HG03432 (cell line): ENCODE measurements at regions not wholly inside any gene's neighbourhood (a gene's known extent, or its start where the extent isn't known, plus 50 kb on each side); places are given as distances from the start of the nearest gene placed in this dataset.
"Not testable (repeated sequence)": the region's sequence is repeated elsewhere in the genome, so short reads cannot be mapped to it uniquely, and the experiment has no call there.

Experiments
- ATAC-seq: cut with Tn5 transposase; IDR thresholded peaks from one replicate; pipeline ENCODE4 v1.9.1; 2021; ENCODE audit warnings: mild to moderate bottlenecking, moderate library complexity; ENCODE audit not compliant: unreplicated experiment

GRCh38 chr20:26218301-26218700 is 521.6 kb upstream of the ZNF337 start:
- ATAC-seq: no peak

DNA sequence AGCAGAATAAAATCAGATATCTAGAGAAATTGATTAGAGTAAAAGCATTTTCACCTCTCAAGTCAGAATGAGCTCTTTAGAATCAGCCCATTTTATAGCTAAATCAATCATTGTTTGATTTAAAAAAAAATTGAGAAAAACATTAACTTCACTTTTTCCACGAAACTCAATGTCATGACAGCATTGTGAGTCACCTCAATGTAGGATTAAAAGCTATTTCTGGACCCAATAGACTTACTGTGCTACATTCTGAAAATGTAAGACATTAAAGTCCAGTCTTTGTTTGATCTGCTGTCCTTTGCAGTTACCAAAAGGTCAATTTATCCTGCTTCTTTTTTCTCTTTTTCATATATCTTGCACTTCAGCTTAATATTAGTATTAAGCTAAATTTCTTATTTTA is 519.4 kb upstream of the ZNF337 start:
- ATAC-seq: no peak

DNA sequence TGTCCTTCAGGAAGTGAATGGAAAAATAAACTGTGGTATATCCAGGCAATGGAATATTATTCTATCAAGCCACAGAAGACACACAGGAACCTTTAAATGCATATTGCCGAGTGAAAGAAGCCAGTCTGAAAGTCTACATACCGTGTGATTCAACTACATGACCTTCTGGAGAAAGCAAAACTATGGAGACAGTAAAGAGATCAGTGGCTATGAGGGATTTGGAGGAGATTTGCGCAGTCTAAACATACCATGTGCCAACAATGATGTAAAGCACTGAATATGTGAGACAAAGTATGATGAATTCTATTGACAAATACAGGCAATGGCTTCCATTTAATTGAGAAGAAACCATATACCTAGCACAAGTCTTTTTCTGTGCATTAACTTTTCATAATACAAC is 518.3 kb upstream of the ZNF337 start:
- ATAC-seq: no peak

DNA sequence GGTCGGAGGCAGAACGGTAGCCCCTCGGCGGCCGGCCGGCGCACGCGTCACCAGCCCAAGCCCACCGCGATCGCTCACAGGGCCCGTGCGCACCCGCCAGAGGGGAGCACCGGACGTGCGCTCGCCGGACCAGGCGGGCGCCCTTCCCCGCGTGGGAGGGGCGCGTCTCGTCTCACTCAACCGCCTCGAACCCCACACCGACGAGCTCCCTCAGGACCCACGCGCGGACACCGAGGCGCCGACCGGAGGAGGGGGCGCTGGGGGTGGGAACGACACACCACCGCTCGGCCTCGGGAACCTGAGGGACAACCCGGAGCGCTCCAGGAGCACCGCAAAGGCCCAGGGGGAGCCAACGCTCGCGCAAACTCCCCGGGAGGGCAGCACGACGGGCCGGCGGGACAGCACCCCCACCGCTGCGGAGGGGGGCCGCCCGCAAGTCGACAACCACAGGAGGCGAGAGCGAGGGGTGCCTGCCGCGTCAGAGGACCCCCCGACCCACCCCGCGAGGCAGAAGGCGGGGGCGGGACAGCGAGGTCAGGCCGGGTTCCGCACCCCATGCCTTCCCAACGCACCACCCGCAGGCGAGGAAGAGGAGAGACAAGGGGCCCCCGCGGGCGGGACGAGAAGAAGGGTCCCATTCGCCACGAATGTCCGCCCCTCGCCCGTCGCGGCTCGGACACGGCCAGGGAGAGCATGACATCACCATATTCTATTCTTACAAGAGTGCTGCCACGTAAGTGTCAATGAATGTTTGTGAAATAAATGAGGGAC is 512.7 kb upstream of the ZNF337 start:
- ATAC-seq: no peak

DNA sequence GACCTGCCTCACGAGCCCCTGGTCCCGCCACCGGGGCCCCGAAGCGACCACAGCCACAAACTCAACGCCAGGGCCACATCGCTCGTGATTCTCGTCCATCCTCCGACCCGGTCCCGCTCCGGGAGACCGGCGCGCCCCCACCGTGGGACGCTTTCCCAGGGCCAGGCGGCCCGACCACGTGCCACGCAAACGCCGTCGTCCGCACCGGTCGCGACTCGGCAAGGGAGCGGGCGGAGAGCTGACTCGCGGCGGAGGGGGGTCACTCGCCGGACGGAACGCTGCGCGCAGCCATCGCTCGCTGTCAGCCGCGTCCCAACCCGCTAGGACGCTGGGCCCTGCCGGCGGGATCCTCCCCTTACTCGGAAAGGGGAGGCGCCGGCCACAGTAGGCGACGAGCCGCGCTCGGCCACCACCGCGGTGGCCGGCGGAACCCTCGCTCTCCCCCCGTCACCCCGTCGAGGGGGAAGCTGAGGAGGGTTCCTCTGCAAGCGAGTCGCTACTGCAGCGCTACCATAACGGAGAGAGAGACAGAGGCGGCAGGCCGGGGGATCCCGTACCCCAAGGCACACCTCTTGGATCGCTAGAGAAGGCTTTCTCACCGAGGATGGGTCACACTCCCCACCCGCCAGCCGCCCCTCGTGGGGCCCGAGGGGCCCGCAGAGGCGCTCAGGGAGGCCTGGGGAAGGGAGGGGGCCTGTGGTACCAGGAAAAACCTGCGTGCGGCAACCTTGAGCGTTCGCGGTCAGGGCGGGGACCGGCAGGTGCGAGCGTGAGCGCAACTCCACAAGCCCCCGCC is 511.8 kb upstream of the ZNF337 start:
- ATAC-seq: no peak

DNA sequence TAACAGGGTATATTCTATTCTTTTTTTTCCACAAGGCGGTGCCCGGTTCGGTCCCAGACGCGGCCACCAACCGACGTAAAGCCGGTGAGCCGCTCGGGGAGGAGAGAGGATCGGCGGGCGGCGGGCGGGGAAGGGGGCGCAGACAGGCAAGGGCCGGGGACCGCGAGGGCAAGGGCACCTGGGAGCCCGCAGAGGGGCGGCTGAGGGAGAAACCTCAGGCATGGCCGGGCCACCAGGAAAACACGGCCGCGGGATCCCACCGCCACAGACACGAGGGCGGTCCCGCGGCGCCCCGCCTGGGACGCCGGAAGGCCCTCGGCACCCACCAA is 511.3 kb upstream of the ZNF337 start:
- not testable (repeated sequence) for ATAC-seq

GRCh38 chr20:26207237-26207966 is 510.7 kb upstream of the ZNF337 start:
- ATAC-seq: no peak

DNA sequence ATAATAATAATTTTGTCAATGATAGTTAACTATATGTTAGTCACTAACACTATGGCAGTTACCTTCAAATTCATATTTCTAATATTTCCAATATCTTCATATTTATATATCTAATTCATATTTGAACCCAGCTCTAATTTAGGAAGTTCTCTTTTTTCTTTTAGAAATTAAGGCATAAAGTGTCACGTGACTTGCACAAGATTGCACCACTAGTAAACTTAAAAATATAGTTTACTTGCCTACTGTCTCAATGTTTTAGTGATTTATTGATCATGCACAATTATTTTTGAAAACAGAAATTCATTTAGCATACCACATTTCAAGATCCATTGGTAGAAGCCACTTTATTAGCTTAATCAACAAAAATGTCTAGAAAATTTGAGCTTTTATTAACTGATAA is 508.7 kb upstream of the ZNF337 start:
- ATAC-seq: no peak

DNA sequence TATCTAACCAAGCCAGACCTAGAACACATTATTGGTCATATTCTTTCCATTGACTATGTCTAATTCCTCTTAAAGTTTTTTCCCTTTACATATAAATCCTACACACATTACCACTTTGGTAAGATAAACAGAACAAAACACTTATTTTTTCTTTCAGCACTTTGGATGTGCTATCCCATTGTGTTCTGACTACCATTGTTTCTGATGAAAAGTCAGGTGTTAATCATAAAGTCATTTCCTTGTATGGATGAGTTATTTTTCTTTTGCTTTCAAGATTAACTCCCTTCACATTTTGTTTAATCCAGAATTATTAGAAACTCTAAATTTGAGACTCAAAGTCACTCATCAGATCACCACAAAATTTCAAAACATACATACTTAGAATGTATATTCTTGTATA is 504.4 kb upstream of the ZNF337 start:
- ATAC-seq: not testable (repeated sequence)

- peak; percentile 46 for ATAC-seq
Observed at GRCh38 chr20:26187329-26187728, 490.7 kb upstream of the ZNF337 start.

DNA sequence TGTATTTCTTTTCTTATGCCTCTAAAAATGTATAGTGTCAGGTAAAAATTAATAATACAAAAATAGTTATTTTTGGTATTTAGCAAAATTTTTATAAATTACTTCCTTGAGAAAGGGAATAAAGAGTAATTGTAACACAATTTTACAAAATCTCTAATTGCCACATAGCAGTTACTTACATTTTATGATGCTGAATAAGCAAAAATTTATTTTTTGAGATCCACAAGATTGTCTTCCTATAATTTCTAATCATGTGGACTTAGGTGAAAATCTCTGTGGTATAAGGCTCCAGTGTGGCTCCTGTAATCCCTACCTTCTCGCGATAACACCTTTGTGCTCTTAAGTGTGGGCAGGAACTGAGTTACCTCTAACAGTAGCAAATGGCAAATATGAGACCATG is 487.1 kb upstream of the ZNF337 start:
- ATAC-seq: not testable (repeated sequence)

DNA sequence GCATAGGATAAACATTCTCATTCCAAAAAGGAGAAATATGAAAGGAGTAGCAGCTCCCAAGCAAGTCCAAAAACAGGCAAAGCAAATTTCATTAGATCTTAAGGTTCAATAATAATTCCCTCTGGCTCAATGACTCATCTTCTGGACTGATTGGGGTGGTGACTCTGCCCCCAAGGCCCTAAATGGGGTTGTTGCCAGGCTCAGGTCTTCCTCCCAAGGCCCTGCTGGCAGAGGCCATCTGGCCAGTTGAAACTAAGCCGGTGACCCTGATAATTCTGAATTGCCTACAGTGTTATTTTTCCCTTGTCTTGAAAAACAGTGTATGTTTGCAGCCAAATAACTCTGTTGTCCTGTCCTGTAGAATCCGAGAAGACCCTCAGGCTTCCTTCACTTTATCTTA is 484.7 kb upstream of the ZNF337 start:
- not testable (repeated sequence) for ATAC-seq

- ATAC-seq: not testable (repeated sequence)
Observed at GRCh38 chr20:26171875-26172274, 475.2 kb upstream of the ZNF337 start.

DNA sequence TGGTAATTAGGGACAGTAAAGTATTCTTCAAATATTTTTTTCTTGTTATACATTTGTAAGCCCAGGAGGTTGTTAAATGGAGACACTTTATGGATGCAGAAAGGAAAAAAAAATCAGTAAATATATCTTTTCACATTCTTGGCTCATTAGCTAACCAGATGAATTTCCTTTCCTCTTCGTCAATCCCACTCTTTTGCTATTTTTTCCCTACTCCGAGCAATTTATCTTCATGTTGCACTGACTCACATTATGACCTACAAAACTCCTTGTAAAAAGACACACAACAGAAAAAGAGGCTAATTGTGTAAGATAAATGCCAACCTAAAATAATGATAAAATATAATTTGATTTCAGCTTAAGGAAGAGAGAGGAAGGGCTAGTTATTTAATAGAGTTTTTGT is 472.9 kb upstream of the ZNF337 start:
- ATAC-seq: no peak

- no peak for ATAC-seq
Observed at GRCh38 chr20:26167499-26167898, 470.8 kb upstream of the ZNF337 start.

DNA sequence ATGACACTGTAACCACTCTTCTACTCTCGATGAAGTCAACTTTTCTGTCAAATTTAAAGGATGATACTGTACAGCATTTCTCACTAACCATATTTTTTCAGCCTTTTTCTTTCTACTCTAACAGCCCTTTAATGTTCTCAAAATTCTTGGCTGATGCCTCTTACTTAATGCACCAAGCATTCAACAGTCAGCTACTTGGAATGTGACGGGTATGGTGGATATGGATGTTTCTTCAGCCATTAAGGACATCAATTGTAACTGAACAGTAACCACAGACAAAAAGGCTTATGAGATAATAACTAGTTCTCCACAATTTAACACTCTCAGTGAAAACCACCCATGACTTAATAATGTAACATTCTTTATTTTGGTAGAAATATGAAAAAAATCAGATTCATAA is 467.2 kb upstream of the ZNF337 start:
- ATAC-seq: no peak

DNA sequence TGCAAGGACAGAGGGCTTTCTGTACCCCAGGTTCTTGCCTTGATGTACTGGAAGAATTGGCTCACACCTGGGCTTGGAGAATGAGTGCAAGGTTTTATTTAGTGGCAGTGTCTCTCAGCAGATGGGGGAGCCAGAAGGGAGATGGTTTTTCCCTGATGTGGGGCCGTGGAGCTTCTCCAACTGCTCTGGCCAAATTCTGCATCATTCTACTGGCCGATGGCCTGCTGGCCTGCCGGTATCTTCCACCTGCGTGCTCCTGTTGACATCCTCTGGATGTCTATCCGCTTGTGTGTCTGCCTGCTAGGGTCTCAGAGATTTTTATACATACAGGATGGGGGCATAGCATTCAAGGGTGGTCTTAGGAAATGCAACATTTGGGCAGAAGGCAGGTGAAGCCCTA is 466.5 kb upstream of the ZNF337 start:
- not testable (repeated sequence) for ATAC-seq

DNA sequence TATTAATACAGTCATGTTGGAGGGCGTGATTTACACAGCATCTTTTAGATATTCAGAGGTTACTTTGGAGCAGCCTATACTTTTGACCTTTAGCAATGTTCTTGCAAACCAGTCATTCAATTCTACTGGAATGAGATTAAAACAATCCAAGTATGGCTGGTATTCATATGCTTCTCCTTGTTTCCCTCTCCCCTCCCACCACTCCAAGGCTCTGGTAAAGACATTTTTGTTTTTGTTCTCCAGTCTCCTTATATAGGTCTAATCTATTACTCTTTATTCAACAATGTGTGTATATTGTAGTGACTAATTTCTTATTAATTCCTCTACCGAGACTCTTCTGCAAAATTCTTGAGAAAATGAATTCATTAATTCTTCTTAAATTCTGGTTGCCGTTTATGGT is 465.1 kb upstream of the ZNF337 start:
- ATAC-seq: not testable (repeated sequence)

DNA sequence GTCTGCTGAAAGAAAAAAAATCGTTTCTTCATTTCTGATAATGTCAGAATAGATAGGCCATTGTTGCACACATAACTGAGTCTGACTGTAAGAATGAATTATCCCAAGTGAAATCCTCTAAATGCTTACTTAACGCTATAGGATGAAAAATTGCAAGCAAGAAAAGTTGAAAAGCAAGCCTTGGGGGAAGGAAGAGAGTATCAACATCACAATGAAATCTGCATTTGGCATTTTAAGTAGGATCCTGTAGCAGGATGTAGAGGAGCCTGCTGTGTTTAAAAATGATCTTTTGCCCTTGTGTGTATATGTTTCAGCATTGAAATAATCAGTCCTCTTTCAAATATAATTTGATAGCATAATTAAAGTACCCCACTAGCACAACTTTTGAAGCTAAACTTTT is 464.3 kb upstream of the ZNF337 start:
- not testable (repeated sequence) for ATAC-seq

GRCh38 chr20:26154224-26154623 is 457.6 kb upstream of the ZNF337 start:
- no peak for ATAC-seq

DNA sequence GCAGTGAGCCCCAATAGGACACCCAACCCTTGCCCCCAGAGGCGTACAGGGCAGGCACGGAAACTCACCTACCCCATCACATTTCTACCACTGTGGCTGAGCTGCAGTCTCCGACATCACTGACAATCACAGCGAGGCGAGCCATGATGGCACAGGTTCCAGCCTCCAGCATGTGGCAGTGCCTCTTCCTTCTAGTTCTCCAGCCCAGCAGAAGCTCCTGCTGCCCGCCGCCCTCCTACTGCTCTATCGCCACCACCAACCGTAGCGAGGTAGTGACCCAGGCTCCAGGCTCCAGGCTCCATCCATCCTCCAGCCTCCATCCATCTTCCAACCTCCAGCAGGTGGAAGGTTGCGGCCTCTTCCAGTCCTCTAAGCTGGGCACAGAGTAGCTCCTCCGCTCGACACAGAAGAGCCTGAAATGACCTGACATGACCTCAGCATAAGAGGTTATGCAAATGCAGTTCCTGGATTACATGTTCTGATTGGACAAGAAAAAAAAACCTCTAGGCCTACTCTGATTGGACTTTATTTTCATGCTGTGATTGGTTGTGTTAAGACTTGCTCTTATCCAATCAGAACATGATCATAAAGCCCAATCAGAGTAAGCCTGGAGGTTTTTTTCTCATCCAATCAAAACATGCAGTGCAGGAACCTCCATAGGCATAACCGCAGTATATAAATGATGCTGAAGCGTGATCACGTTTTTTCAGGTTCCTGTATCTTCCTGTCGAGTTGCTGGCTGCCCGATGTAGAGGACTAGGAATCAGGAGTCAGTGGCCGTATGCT is 438.9 kb upstream of the ZNF337 start:
- ATAC-seq: no peak
